OCI-LY1 (cell line): ENCODE measurements at regions not wholly inside any gene's neighbourhood (a gene's known extent, or its start where the extent isn't known, plus 50 kb on each side); places are given as distances from the start of the nearest gene placed in this dataset.

Experiments
- H2AFZ ChIP-seq: fragments of 200-600 bp; sonication (generic), shearing (Covaris generic); 2 replicates; pipeline ENCODE4 v1.6.0; 2014; ENCODE audit warnings: antibody characterized with exemption, mild to moderate bottlenecking, low read length
- H3F3A ChIP-seq: fragments of 200-600 bp; sonication (generic), shearing (Covaris generic); 2 replicates; pipeline ENCODE4 v1.6.0; 2014; ENCODE audit warnings: mild to moderate bottlenecking, antibody characterized with exemption, low read length, moderate library complexity; ENCODE audit not compliant: insufficient read depth
- H3K27ac ChIP-seq: fragments of 200-600 bp; sonication (generic); 2 replicates; pipeline ENCODE4 v1.5.1; 2014; ENCODE audit warnings: low read length, mixed run types, mild to moderate bottlenecking, low read depth; ENCODE audit not compliant: poor library complexity, severe bottlenecking
- H3K27me3 ChIP-seq: fragments of 200-600 bp; sonication (generic); 2 replicates; pipeline ENCODE4 v1.6.0; 2014; ENCODE audit warnings: antibody characterized with exemption, mild to moderate bottlenecking, low read length, moderate library complexity; ENCODE audit not compliant: insufficient read depth
- H3K36me3 ChIP-seq: fragments of 200-600 bp; sonication (generic); 2 replicates; pipeline ENCODE4 v1.6.1; 2014; ENCODE audit warnings: mild to moderate bottlenecking, antibody characterized with exemption, low read length, moderate library complexity, mixed read lengths; ENCODE audit not compliant: insufficient read depth
- H3K4me1 ChIP-seq: fragments of 200-600 bp; sonication (generic); 2 replicates; pipeline ENCODE4 v1.5.1; 2014; ENCODE audit warnings: mild to moderate bottlenecking, low read length, moderate library complexity; ENCODE audit not compliant: insufficient read depth, severe bottlenecking
- H3K4me2 ChIP-seq: fragments of 200-600 bp; sonication (generic), shearing (Covaris generic); 2 replicates; pipeline ENCODE4 v1.6.1; 2014; ENCODE audit warnings: low read length
- H3K4me3 ChIP-seq: fragments of 200-600 bp; sonication (generic); 2 replicates; pipeline ENCODE4 v1.5.1; 2014; ENCODE audit warnings: low read length, low read depth, mild to moderate bottlenecking, mixed read lengths; ENCODE audit not compliant: poor library complexity, severe bottlenecking
- H3K79me2 ChIP-seq: fragments of 200-600 bp; shearing (Covaris generic); 2 replicates; pipeline ENCODE4 v1.6.1; 2016; ENCODE audit warnings: mixed run types, low read length, mixed read lengths; ENCODE audit not compliant: insufficient read depth
- H3K9ac ChIP-seq: fragments of 200-600 bp; sonication (generic), shearing (Covaris generic); 2 replicates; pipeline ENCODE4 v1.6.1; 2014; ENCODE audit warnings: mild to moderate bottlenecking, low read length, mixed read lengths
- H3K9me2 ChIP-seq: fragments of 200-600 bp; sonication (generic), shearing (Covaris generic); 2 replicates; pipeline ENCODE4 v1.6.1; 2014; ENCODE audit warnings: low read depth, mild to moderate bottlenecking, low read length, mixed read lengths
- H3K9me3 ChIP-seq: fragments of 200-600 bp; shearing (Covaris generic); 2 replicates; pipeline ENCODE4 v1.6.1; 2014; ENCODE audit warnings: low read length, mixed read lengths
- H4K20me1 ChIP-seq: fragments of 200-600 bp; sonication (generic), shearing (Covaris generic); 2 replicates; pipeline ENCODE4 v1.6.0; 2016; ENCODE audit warnings: mild to moderate bottlenecking, low read length; ENCODE audit not compliant: insufficient read depth
- CTCF ChIP-seq: fragments of 200-600 bp; sonication (generic), shearing (Covaris generic); IDR thresholded peaks from 2 replicates; pipeline ENCODE4 v1.5.1; 2017; ENCODE audit warnings: mild to moderate bottlenecking, antibody characterized with exemption, low read length, moderate library complexity, mixed read lengths
- EZH2 ChIP-seq: fragments of 200-600 bp; sonication (generic), shearing (Covaris generic); IDR thresholded peaks from 2 replicates; pipeline ENCODE4 v1.8.0; 2017; ENCODE audit warnings: borderline replicate concordance, mixed run types, mild to moderate bottlenecking, antibody characterized with exemption, low read length, moderate library complexity, mixed read lengths

DNA sequence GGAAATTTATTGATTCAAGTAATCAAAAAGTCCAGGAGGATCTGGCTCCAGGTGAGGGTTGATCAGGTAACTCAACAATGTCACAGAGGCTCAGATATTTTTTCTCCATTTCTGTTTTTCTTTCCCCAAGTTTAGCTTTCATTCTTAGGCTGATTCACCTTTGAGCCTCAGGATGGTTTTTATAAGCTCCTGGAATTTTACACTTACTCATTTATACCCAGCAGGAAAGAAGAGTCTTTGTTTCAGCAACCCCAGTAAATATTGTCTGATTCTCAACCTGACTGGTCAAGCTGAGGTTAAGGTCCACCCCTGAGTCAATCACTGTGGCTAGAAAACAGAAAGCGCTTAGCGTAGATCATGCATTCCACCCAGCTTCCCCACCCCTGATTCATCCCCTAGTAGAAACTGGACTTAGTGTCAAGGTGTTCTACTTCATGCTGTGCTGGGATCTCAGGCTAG lies 500.6 kb downstream of the KIF4B start:
- Histone ChIP-seq H3K27me3 (no peaks in the 10 kb centered on the region), H3K4me3 (no peak overlapping the region), H4K20me1 (no peaks in the 10 kb centered on the region), H3K79me2 (no peaks in the 10 kb centered on the region), H3K4me2 (no peak overlapping the region), H2AFZ (no peak overlapping the region), H3K36me3 (no peaks in the 10 kb centered on the region), H3K9ac (no peak overlapping the region), H3K27ac (no peak overlapping the region), H3K9me2 (no peaks in the 10 kb centered on the region), H3K4me1 (no peaks in the 10 kb centered on the region), H3K9me3 (no peaks in the 10 kb centered on the region), H3F3A (no peaks in the 10 kb centered on the region)
- no peak for TF ChIP-seq EZH2
- no peak for TF ChIP-seq CTCF

DNA sequence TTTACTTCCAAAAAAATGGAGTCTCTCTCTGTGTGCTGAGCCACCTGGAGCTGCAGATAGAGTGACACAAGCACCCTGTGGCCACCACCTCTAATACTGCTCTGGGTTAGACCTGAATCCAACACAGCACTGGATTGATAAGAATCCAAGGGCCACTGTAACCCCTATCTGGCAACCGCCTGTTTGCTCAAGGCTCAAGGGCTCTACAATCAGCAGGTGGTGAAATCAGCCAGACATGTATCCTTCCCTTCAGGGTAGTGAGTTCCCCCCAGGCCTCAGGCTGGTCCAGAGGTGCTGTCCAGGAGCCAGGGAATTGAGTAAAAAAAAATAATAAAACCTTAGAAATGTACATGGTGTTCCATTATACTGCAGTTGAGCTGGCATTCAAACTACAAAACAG lies 509.0 kb downstream of the KIF4B start:
- Histone ChIP-seq H3F3A (no peaks in the 10 kb centered on the region), H3K27ac (no peak overlapping the region), H3K4me3 (no peak overlapping the region)

GRCh38 chr5:155529362-155529761 lies 515.8 kb downstream of the KIF4B start:
- no peaks in the 10 kb centered on the region for H4K20me1 ChIP-seq
- H3K9ac ChIP-seq = no peak overlapping the region
- no peak overlapping the region for H3K4me2 ChIP-seq
- no peaks in the 10 kb centered on the region for H3K36me3 ChIP-seq
- no peaks in the 10 kb centered on the region for H3K4me1 ChIP-seq
- TF ChIP-seq CTCF (no peak), EZH2 (no peak)
- H3K4me3 ChIP-seq = no peak overlapping the region
- H3K27ac ChIP-seq = no peak overlapping the region
- no peaks in the 10 kb centered on the region for H3K79me2 ChIP-seq
- no peaks in the 10 kb centered on the region for H3F3A ChIP-seq
- no peak overlapping the region for H2AFZ ChIP-seq
- H3K27me3 ChIP-seq = no peaks in the 10 kb centered on the region
- no peaks in the 10 kb centered on the region for H3K9me3 ChIP-seq
- no peaks in the 10 kb centered on the region for H3K9me2 ChIP-seq

More for the DNA sequence above, 509.0 kb downstream of the KIF4B start:
- Histone ChIP-seq H3K9me3 (no peaks in the 10 kb centered on the region), H4K20me1 (no peaks in the 10 kb centered on the region), H3K4me1 (no peaks in the 10 kb centered on the region), H3K36me3 (no peaks in the 10 kb centered on the region), H3K79me2 (no peaks in the 10 kb centered on the region), H3K9ac (no peak overlapping the region), H3K27me3 (no peaks in the 10 kb centered on the region), H3K9me2 (no peaks in the 10 kb centered on the region), H2AFZ (no peak overlapping the region), H3K4me2 (no peak overlapping the region)
- TF ChIP-seq EZH2 (no peak), CTCF (no peak)
